ENCODE measurements at regions not wholly inside any gene's neighbourhood (a gene's known extent, or its start where the extent isn't known, plus 50 kb on each side); places are given as distances from the start of the nearest gene placed in this dataset.

- Histone ChIP-seq H3K4ac (replicated peaks; ENCODE audit: insufficient read length, low read depth, low read length) (no peak overlapping the region), H3K36me3 (ENCODE audit: control insufficient read depth in 2 of 4, insufficient read depth in 4 of 4, low read length in 3 of 4) (no peaks in the 10 kb centered on the region), H4K8ac (ENCODE audit: extremely low read depth, insufficient read depth, low read length) (peak overlapping the region; percentile 86; the same call in 1 of the 2 replicates), H2BK12ac (ENCODE audit: low read depth, low read length) (peak overlapping the region; percentile 50; the same call in 1 of the 2 replicates), H3K27me3 (replicated peaks in 1 of 4; ENCODE audit: control insufficient read depth in 3 of 4, extremely low read depth in 1 of 4, insufficient read depth in 3 of 4, low read length in 3 of 4) (no peaks in the 10 kb centered on the region), H3K23me2 (ENCODE audit: low read depth, low read length) (no peaks in the 10 kb centered on the region; the same call in 1 of the 2 replicates), H3K56ac (replicated peaks; ENCODE audit: insufficient read length, low read depth, low read length) (no peak overlapping the region), H3K4me1 (replicated peaks in 1 of 4; ENCODE audit: control insufficient read depth in 3 of 4, insufficient read depth in 4 of 4, low read length in 3 of 4) (peaks cover 0 to 2% (median 0%) of the 10 kb centered on the region in 4 experiments; a peak in 1 of 7 replicates), H4K91ac (replicated peaks; ENCODE audit: insufficient read length, low read length) (no peak overlapping the region), H3K9ac (replicated peaks in 1 of 4; ENCODE audit: extremely low read depth in 1 of 4, low read depth in 3 of 4, low read length in 3 of 4) (no peak overlapping the region), H3K23ac (ENCODE audit: insufficient read length) (no peak overlapping the region), H3K79me2 (ENCODE audit: control insufficient read depth in 1 of 2, insufficient read depth in 2 of 2, low read length in 2 of 2) (no peaks in the 10 kb centered on the region), H2AFZ (ENCODE audit: low read length) (no peak overlapping the region), H3K27ac (ENCODE audit: low read depth, low read length) (no peak overlapping the region), H4K20me1 (replicated peaks in 1 of 2; ENCODE audit: control insufficient read depth in 1 of 2, insufficient read depth in 2 of 2, low read length in 2 of 2) (no peaks in the 10 kb centered on the region), H3K9me3 (ENCODE audit: insufficient read depth in 2 of 2, low read depth in 1 of 2, low read length in 1 of 2) (peaks cover 2 to 6% of the 10 kb centered on the region in 2 experiments; a peak in 2 of 4 replicates), H2BK5ac (ENCODE audit: low read depth, low read length) (no peak overlapping the region), H3K14ac (ENCODE audit: insufficient read length) (no peak overlapping the region), H2BK15ac (ENCODE audit: low read length) (no peak overlapping the region), H2BK20ac (ENCODE audit: low read length) (no peak overlapping the region), H2AK5ac (ENCODE audit: low read depth, low read length) (no peak overlapping the region), H4K5ac (ENCODE audit: insufficient read length, low read depth, low read length) (no peak overlapping the region), H3K18ac (ENCODE audit: extremely low read depth, low read length) (no peak overlapping the region), H3K79me1 (ENCODE audit: low read depth, low read length) (no peaks in the 10 kb centered on the region), H2BK120ac (replicated peaks; ENCODE audit: low read depth, low read length) (no peak overlapping the region), H3K4me2 (ENCODE audit: insufficient read depth in 1 of 2, low read depth in 2 of 2, low read length in 2 of 2) (no peak overlapping the region), H3K4me3 (ENCODE audit: extremely low read depth in 1 of 4, insufficient read depth in 2 of 4, low read depth in 3 of 4, low read length in 4 of 4) (no peak overlapping the region)
- FAIRE-seq: no peak
- DNase-seq (ENCODE audit: low read depth in 1 of 2, low spot score in 2 of 2): no peak
- POLR2A ChIA-PET (ENCODE audit: partially characterized antibody): no interaction called here
- WGBS, 2 experiments (ENCODE audit: extremely low coverage in 1 of 2, insufficient coverage in 1 of 2, insufficient read length in 1 of 2, insufficient replicate concordance in 2 of 2, low coverage in 1 of 2, low lambda C conversion rate in 2 of 2, missing lambda C conversion rate in 1 of 2): 89% methylated on average over 15 of the region's 21 CpGs; no CpG with 5 or more reads in 1 of the 2 experiments
- CTCF ChIA-PET (ENCODE audit: partially characterized antibody): interaction anchor here (0.6 to 2.8 kb wide), 10 partner anchors 9 to 558 kb away, joined by 3 to 6 read pairs (median 3); no protein-coding TSS in a partner anchor
- TF ChIP-seq POLR2A (IDR thresholded peaks at IDR 0.05; ENCODE audit: control extremely low read depth in 1 of 2, low read depth in 2 of 2, low read length in 2 of 2) (no peak), SRF (IDR thresholded peaks at IDR 0.05; ENCODE audit: low read depth, low read length) (no peak), SIX5 (IDR thresholded peaks at IDR 0.05; ENCODE audit: low read depth, low read length) (no peak), RXRA (IDR thresholded peaks at IDR 0.05; ENCODE audit: insufficient read depth, low read depth, low read length) (no peak), CTCF (IDR thresholded peaks at IDR 0.05; ENCODE audit: control extremely low read depth in 1 of 3, insufficient read depth in 1 of 3, low read depth in 1 of 3, low read length in 3 of 3) (peak in 1 of 3 experiments; percentile 11; a peak in 1 of 4 replicates), GTF2F1 (IDR thresholded peaks at IDR 0.05; ENCODE audit: borderline replicate concordance, low read depth, low read length) (no peak), TEAD4 (IDR thresholded peaks at IDR 0.05; ENCODE audit: low read depth, low read length) (no peak), SUZ12 (IDR thresholded peaks at IDR 0.05; ENCODE audit: low read length) (no peak), BRCA1 (IDR thresholded peaks at IDR 0.05; ENCODE audit: low read depth, low read length) (no peak), FOSL1 (IDR thresholded peaks at IDR 0.05; ENCODE audit: insufficient read depth, low read depth, low read length) (no peak), KDM5A (IDR thresholded peaks at IDR 0.05; ENCODE audit: low read length) (no peak), RBBP5 (IDR thresholded peaks at IDR 0.05; ENCODE audit: borderline replicate concordance, low read depth, low read length) (no peak), NRF1 (IDR thresholded peaks at IDR 0.05; ENCODE audit: low read depth, low read length) (no peak)
Measured at GRCh38 chr7:101722247-101722646, 93.2 kb upstream of the MYL10 start.
